Activated B cell treated with CpG ODN at 0.5 μM for 24 hours (primary cell): ENCODE measurements at regions not wholly inside any gene's neighbourhood (a gene's known extent, or its start where the extent isn't known, plus 50 kb on each side); places are given as distances from the start of the nearest gene placed in this dataset.

Experiments
- ATAC-seq: fragments of 200-7000 bp; cut with Tn5 transposase; one replicate; pipeline ENCODE4 v1.10.0; 2021; ENCODE audit warnings: low read depth, mild to moderate bottlenecking, moderate library complexity
- CTCF ChIA-PET: fragments of 350-600 bp; sonication (Branson Sonifier 250); formaldehyde crosslinking; loops from one replicate; lab custom pipeline; 2021; ENCODE audit warnings: antibody characterized with exemption; lab: Charles Lee
- POLR2A ChIA-PET: fragments of 350-600 bp; sonication (Branson Sonifier 250); formaldehyde crosslinking; loops from one replicate; lab custom pipeline; 2021; ENCODE audit warnings: antibody characterized with exemption; lab: Charles Lee
- DNase-seq: peaks from one replicate; pipeline ENCODE4 v3.0.0; 2022
- H3K27ac Mint-ChIP-seq: one replicate; pipeline ENCODE4 v1.8.0; 2020; ENCODE audit warnings: mixed read lengths
- H3K27me3 Mint-ChIP-seq: one replicate; pipeline ENCODE4 v1.8.0; 2021; ENCODE audit warnings: mixed read lengths
- H3K36me3 Mint-ChIP-seq: one replicate; pipeline ENCODE4 v1.8.0; 2021; ENCODE audit warnings: low read depth, mixed read lengths
- H3K4me1 Mint-ChIP-seq: one replicate; pipeline ENCODE4 v1.8.0; 2021; ENCODE audit warnings: mixed read lengths
- H3K4me3 Mint-ChIP-seq: one replicate; pipeline ENCODE4 v1.8.0; 2020; ENCODE audit warnings: mild to moderate bottlenecking, mixed read lengths
- H3K9me3 Mint-ChIP-seq: one replicate; pipeline ENCODE4 v1.8.0; 2020; ENCODE audit warnings: mixed read lengths
- CTCF ChIP-seq: fragments of 200-600 bp; IDR thresholded peaks from one replicate; pipeline ENCODE4 v1.8.0; 2022; ENCODE audit warnings: antibody characterized with exemption, mild to moderate bottlenecking
- intact Hi-C: fragments of 100-400 bp; cut with micrococcal nuclease; formaldehyde crosslinking; loops from one replicate; pipeline ENCODE4 v1.15.1; 2024

GRCh38 chr6:159380114-159380513 lies 210.9 kb downstream of the FNDC1 start:
- CTCF ChIA-PET = no interaction called here
- peaks cover 8% of the 10 kb centered on the region for H3K27me3 Mint-ChIP-seq

GRCh38 chr6:159378411-159379328 lies 209.5 kb downstream of the FNDC1 start:
- H3K36me3 Mint-ChIP-seq = no peaks in the 10 kb centered on the region
- no peak overlapping the region for H3K4me3 Mint-ChIP-seq
- ATAC-seq (no peak), DNase-seq (no peak)
- peaks cover 8% of the 10 kb centered on the region for H3K27me3 Mint-ChIP-seq
- intact Hi-C loops = no loop called here
- POLR2A ChIA-PET = no interaction called here
- no peaks in the 10 kb centered on the region for H3K9me3 Mint-ChIP-seq
- CTCF ChIA-PET = no interaction called here
- TF ChIP-seq CTCF = no peak
- no peaks in the 10 kb centered on the region for H3K4me1 Mint-ChIP-seq
- H3K27ac Mint-ChIP-seq = no peak overlapping the region

More at GRCh38 chr6:159380114-159380513, 210.9 kb downstream of the FNDC1 start:
- no peaks in the 10 kb centered on the region for H3K36me3 Mint-ChIP-seq
- DNase-seq (no peak), ATAC-seq (no peak)
- no peak overlapping the region for H3K27ac Mint-ChIP-seq
- H3K4me1 Mint-ChIP-seq = no peaks in the 10 kb centered on the region
- H3K4me3 Mint-ChIP-seq = no peak overlapping the region
- intact Hi-C loops = no loop called here
- peaks cover 2% of the 10 kb centered on the region for H3K9me3 Mint-ChIP-seq
- POLR2A ChIA-PET = interaction anchor here (0.6 kb wide), 1 partner anchor 1272 kb away, joined by 3 read pairs; no protein-coding TSS in a partner anchor
- no peak for TF ChIP-seq CTCF

- no peak overlapping the region for H3K27ac Mint-ChIP-seq
- CTCF ChIA-PET = no interaction called here
Observed at GRCh38 chr6:159376516-159377158, 207.4 kb downstream of the FNDC1 start.

GRCh38 chr6:159375014-159375413 lies 205.8 kb downstream of the FNDC1 start:
- Mint-ChIP-seq H3K27ac (no peak overlapping the region), H3K4me1 (no peaks in the 10 kb centered on the region), H3K4me3 (no peak overlapping the region), H3K27me3 (peaks cover 5% of the 10 kb centered on the region), H3K9me3 (peaks cover 7% of the 10 kb centered on the region), H3K36me3 (no peaks in the 10 kb centered on the region)
- no peak for TF ChIP-seq CTCF
- DNase-seq = no peak
- POLR2A ChIA-PET = no interaction called here
- CTCF ChIA-PET = no interaction called here
- no peak for ATAC-seq
- intact Hi-C loops = no loop called here

More at GRCh38 chr6:159376516-159377158, 207.4 kb downstream of the FNDC1 start:
- POLR2A ChIA-PET = no interaction called here
- Mint-ChIP-seq H3K4me1 (no peaks in the 10 kb centered on the region), H3K36me3 (no peaks in the 10 kb centered on the region), H3K9me3 (no peaks in the 10 kb centered on the region), H3K27me3 (peaks cover 6% of the 10 kb centered on the region), H3K4me3 (no peak overlapping the region)
- ATAC-seq (no peak), DNase-seq (no peak)
- no peak for TF ChIP-seq CTCF
- intact Hi-C loops = no loop called here

- no peak for DNase-seq
- Mint-ChIP-seq H3K27ac (no peak overlapping the region), H3K4me1 (no peaks in the 10 kb centered on the region), H3K9me3 (peaks cover 11% of the 10 kb centered on the region), H3K36me3 (no peaks in the 10 kb centered on the region), H3K27me3 (peaks cover 3% of the 10 kb centered on the region), H3K4me3 (no peak overlapping the region)
- intact Hi-C loops = no loop called here
- CTCF ChIA-PET = no interaction called here
- ATAC-seq = no peak
- no peak for TF ChIP-seq CTCF
- POLR2A ChIA-PET = no interaction called here
Observed at GRCh38 chr6:159373670-159374069, 204.5 kb downstream of the FNDC1 start.
